COLO668 (cell line): ENCODE measurements at regions not wholly inside any gene's neighbourhood (a gene's known extent, or its start where the extent isn't known, plus 50 kb on each side); places are given as distances from the start of the nearest gene placed in this dataset.
A peak's percentile ranks its signal among the peaks of the same experiment; 100 is the strongest.

Source experiments
- DNase-seq: peaks from one replicate; lab custom pipeline; 2025; ENCODE audit not compliant: unreplicated experiment; lab: John Stamatoyannopoulos, UW

- no peak for DNase-seq
Measured at GRCh38 chr1:93815366-93816110, 63.5 kb downstream of the DNTTIP2 start.

- DNase-seq: no peak
Measured at GRCh38 chr1:93814795-93815340, 64.1 kb downstream of the DNTTIP2 start.

GRCh38 chr1:93814059-93814794 lies 64.8 kb downstream of the DNTTIP2 start:
- peak; percentile 62 for DNase-seq

- no peak for DNase-seq
Measured at GRCh38 chr1:93813076-93813475, 65.9 kb downstream of the DNTTIP2 start.

- DNase-seq: no peak
Measured at GRCh38 chr1:93811326-93812065, 67.5 kb downstream of the DNTTIP2 start.

GRCh38 chr1:93810316-93810715 lies 68.7 kb downstream of the DNTTIP2 start:
- no peak for DNase-seq

- no peak for DNase-seq
Measured at GRCh38 chr1:93808871-93809270, 70.1 kb downstream of the DNTTIP2 start.

- DNase-seq: no peak
Measured at GRCh38 chr1:93807311-93807930, 71.6 kb downstream of the DNTTIP2 start.

- DNase-seq: no peak
Measured at GRCh38 chr1:93805027-93805610, 73.9 kb downstream of the DNTTIP2 start.

GRCh38 chr1:93804412-93804811 lies 74.6 kb downstream of the DNTTIP2 start:
- no peak for DNase-seq

- no peak for DNase-seq
Measured at GRCh38 chr1:93801471-93801870, 77.5 kb downstream of the DNTTIP2 start.

- no peak for DNase-seq
Measured at GRCh38 chr1:93800856-93801255, 78.2 kb downstream of the DNTTIP2 start.

GRCh38 chr1:93798291-93798690 lies 80.7 kb downstream of the DNTTIP2 start:
- DNase-seq: no peak

GRCh38 chr1:93784538-93784937 lies 94.5 kb downstream of the DNTTIP2 start:
- no peak for DNase-seq

- DNase-seq: no peak
Measured at GRCh38 chr1:93783876-93784275, 95.1 kb downstream of the DNTTIP2 start.

- DNase-seq: no peak
Measured at GRCh38 chr1:93779540-93780165, 98.0 kb upstream of the BCAR3 start.

GRCh38 chr1:93778457-93778856 lies 96.8 kb upstream of the BCAR3 start:
- DNase-seq: no peak

- no peak for DNase-seq
Measured at GRCh38 chr1:93777255-93777654, 95.6 kb upstream of the BCAR3 start.

GRCh38 chr1:93776728-93777127 lies 95.1 kb upstream of the BCAR3 start:
- DNase-seq: no peak

GRCh38 chr1:93775224-93775623 lies 93.6 kb upstream of the BCAR3 start:
- peak; percentile 22 for DNase-seq
